Endothelial cell (in vitro differentiated cells): ENCODE measurements at regions not wholly inside any gene's neighbourhood (a gene's known extent, or its start where the extent isn't known, plus 50 kb on each side); places are given as distances from the start of the nearest gene placed in this dataset.

Experiments
- DNase-seq: peaks from one replicate; pipeline ENCODE4 v3.0.0; 2021; ENCODE audit warnings: low spot score
- H3K27ac Mint-ChIP-seq: one replicate; pipeline ENCODE4 v1.8.0; 2021; ENCODE audit warnings: mixed read lengths, inconsistent platforms; ENCODE audit not compliant: unreplicated experiment
- H3K27me3 Mint-ChIP-seq: one replicate; pipeline ENCODE4 v1.8.0; 2021; ENCODE audit warnings: mild to moderate bottlenecking, moderate library complexity, mixed read lengths, inconsistent platforms; ENCODE audit not compliant: unreplicated experiment
- H3K36me3 Mint-ChIP-seq: one replicate; pipeline ENCODE4 v1.8.0; 2021; ENCODE audit warnings: mild to moderate bottlenecking, low read depth, mixed read lengths, inconsistent platforms; ENCODE audit not compliant: unreplicated experiment
- H3K4me1 Mint-ChIP-seq: one replicate; pipeline ENCODE4 v1.8.0; 2021; ENCODE audit warnings: mild to moderate bottlenecking, mixed read lengths, inconsistent platforms; ENCODE audit not compliant: unreplicated experiment
- H3K4me3 Mint-ChIP-seq: one replicate; pipeline ENCODE4 v1.8.0; 2021; ENCODE audit warnings: mild to moderate bottlenecking, mixed read lengths, inconsistent platforms; ENCODE audit not compliant: unreplicated experiment
- H3K9me3 Mint-ChIP-seq: one replicate; pipeline ENCODE4 v1.8.0; 2021; ENCODE audit warnings: mixed read lengths, inconsistent platforms; ENCODE audit not compliant: unreplicated experiment
- CTCF ChIP-seq: fragments of 200-600 bp; sonication (generic); IDR thresholded peaks from one replicate; pipeline ENCODE4 v1.5.0; 2021; ENCODE audit warnings: antibody characterized with exemption; ENCODE audit not compliant: unreplicated experiment

DNA sequence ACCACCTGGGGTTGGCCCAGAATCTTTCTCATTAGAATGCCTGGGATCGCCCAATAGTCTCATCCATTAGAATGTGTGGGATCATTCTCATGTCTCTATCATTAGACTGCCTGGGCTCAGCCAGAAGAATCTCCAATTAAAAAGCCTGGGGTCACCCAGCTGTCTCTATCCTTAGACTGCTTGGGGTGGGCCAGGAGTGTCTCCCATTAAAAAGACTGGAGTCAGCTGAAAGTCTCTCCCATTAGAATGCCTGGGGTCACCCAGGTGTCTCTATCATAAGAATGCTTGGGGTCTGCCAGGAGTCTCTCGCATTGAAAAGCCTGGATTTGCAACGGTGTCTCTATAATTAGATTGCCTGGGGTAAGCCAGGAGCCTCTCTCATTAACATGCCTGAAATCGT, 2225.7 kb downstream of the TP53TG3F start:
- Mint-ChIP-seq H3K27ac (no peak overlapping the region), H3K9me3 (peaks cover 36% of the 10 kb centered on the region), H3K4me3 (no peak overlapping the region), H3K27me3 (peaks cover 3% of the 10 kb centered on the region), H3K36me3 (peaks cover 15% of the 10 kb centered on the region), H3K4me1 (no peaks in the 10 kb centered on the region)
- DNase-seq: no peak
- TF ChIP-seq CTCF: no peak

- H3K9me3 Mint-ChIP-seq: peaks cover 51% of the 10 kb centered on the region
- no peak overlapping the region for H3K4me3 Mint-ChIP-seq
- H3K27ac Mint-ChIP-seq: no peak overlapping the region
- H3K36me3 Mint-ChIP-seq: peaks cover 15% of the 10 kb centered on the region
- H3K27me3 Mint-ChIP-seq: peaks cover 8% of the 10 kb centered on the region
- H3K4me1 Mint-ChIP-seq: no peaks in the 10 kb centered on the region
- DNase-seq: no peak
- no peak for TF ChIP-seq CTCF
These were observed 2227.2 kb downstream of the TP53TG3F start for GRCh38 chr16:35686595-35686994.

DNA sequence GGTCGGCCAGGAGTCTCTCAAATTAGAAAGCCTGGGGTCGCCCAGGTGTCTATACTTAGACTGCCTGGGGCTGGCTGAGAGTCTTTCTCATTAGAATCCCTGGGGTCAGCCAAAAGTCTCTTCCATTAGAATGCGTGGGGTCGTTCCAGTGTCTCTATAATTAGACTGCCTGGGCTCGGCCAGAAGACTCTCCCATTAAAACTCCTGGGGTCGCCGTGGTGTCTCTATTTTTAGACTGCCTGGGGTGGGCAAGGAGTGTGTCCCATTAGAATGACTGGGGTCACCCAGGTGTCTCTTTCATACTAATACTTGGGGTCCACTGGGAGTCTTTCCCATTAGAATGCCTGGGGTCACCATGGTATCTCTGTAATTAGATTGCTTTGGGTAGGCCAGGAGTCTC, 2227.7 kb downstream of the TP53TG3F start:
- TF ChIP-seq CTCF: no peak
- Mint-ChIP-seq H3K36me3 (peaks cover 15% of the 10 kb centered on the region), H3K9me3 (peaks cover 54% of the 10 kb centered on the region), H3K4me3 (no peak overlapping the region), H3K27me3 (peaks cover 9% of the 10 kb centered on the region), H3K27ac (no peak overlapping the region), H3K4me1 (no peaks in the 10 kb centered on the region)
- no peak for DNase-seq

GRCh38 chr16:35687781-35688180, 2228.4 kb downstream of the TP53TG3F start:
- Mint-ChIP-seq H3K36me3 (peaks cover 15% of the 10 kb centered on the region), H3K4me1 (no peaks in the 10 kb centered on the region), H3K27ac (no peak overlapping the region), H3K4me3 (no peak overlapping the region), H3K9me3 (peaks cover 59% of the 10 kb centered on the region), H3K27me3 (peaks cover 9% of the 10 kb centered on the region)
- no peak for TF ChIP-seq CTCF
- no peak for DNase-seq

- Mint-ChIP-seq H3K4me1 (no peaks in the 10 kb centered on the region), H3K27me3 (peaks cover 6% of the 10 kb centered on the region), H3K4me3 (no peak overlapping the region), H3K27ac (no peak overlapping the region), H3K36me3 (peaks cover 14% of the 10 kb centered on the region), H3K9me3 (peaks cover 58% of the 10 kb centered on the region)
- DNase-seq: no peak
- no peak for TF ChIP-seq CTCF
These were observed 2230.4 kb downstream of the TP53TG3F start for GRCh38 chr16:35689764-35690163.
